Vagina (tissue), 2 donors: ENCODE measurements at regions not wholly inside any gene's neighbourhood (a gene's known extent, or its start where the extent isn't known, plus 50 kb on each side); places are given as distances from the start of the nearest gene placed in this dataset.

Experiments used
- DNase-seq, 2 donors: peaks; one replicate each; pipeline ENCODE4 v3.0.0-alpha.2; 2017; ENCODE audit errors: extremely low spot score in 2 of 2
- H3K27ac ChIP-seq: fragments of 200-600 bp; sonication (generic); one replicate; pipeline ENCODE4 v1.5.1; 2019
- H3K27me3 ChIP-seq: fragments of 200-600 bp; sonication (generic); one replicate; pipeline ENCODE4 v1.5.1; 2019
- H3K36me3 ChIP-seq, 2 donors: fragments of 200-600 bp; sonication (generic); one replicate each; pipeline ENCODE4 v1.5.1; 2017 to 2019
- H3K4me1 ChIP-seq: fragments of 200-600 bp; sonication (generic); one replicate; pipeline ENCODE4 v1.5.1; 2019
- H3K4me3 ChIP-seq, 2 donors: fragments of 200-600 bp; sonication (generic); 1 replicate in 1 of 2; 2 replicates in 1 of 2; pipeline ENCODE4 v1.5.1; 2016 to 2019
- H3K9me3 ChIP-seq: fragments of 200-600 bp; sonication (generic); one replicate; pipeline ENCODE4 v1.5.1; 2019
- POLR2A ChIP-seq, 2 donors: fragments of 450-650 bp; IDR thresholded peaks; one replicate each; pipeline ENCODE4 v1.6.1; 2017; ENCODE audit warnings: antibody characterized with exemption in 2 of 2, mild to moderate bottlenecking in 2 of 2, moderate library complexity in 2 of 2
- POLR2AphosphoS5 ChIP-seq, 2 donors: sonication (generic); formaldehyde crosslinking; IDR thresholded peaks; one replicate each; pipeline ENCODE4 v1.9.0; 2017; ENCODE audit warnings: antibody characterized with exemption in 2 of 2, mild to moderate bottlenecking in 2 of 2, low read depth in 1 of 2; ENCODE audit not compliant: insufficient read depth in 1 of 2
- intact Hi-C: fragments of 100-400 bp; cut with DNase I; formaldehyde crosslinking; loops from one replicate; pipeline ENCODE4 v1.15.1; 2023
- TF ChIP-seq, protein P1 (sequence below), 3 experiments: fragments of 450-650 bp in 2 of 3; fragments of 200-600 bp in 1 of 3; sonication (generic) in 1 of 3; IDR thresholded peaks; one replicate each; pipeline ENCODE4 v1.5.1; 2017 to 2019; ENCODE audit warnings: antibody characterized with exemption in 3 of 3, mild to moderate bottlenecking in 2 of 3, moderate library complexity in 2 of 3

DNA sequence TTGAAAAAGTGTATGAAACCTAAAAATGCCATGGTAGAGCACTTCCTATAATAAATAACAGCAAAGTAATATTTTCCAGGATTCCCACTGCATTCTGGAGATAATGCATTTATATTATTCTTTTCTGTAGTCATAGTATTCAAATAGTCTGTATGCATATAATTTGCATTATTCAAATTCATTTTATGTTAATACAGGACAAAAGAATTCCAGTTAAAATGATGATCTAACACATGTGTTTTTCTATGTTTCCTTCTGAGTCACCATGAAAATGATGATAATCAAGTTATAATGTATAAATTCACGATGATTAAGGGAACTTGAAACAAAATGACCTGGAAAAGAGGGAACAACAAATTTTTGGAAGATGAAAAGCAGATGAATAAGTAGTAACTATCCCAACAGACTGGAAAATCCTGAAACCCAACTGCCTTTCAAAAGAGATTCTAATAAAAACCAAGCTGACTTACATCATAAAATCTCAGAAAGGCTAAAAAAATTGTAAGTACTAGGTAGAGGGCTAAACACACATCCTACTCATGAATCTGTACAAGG is 358.6 kb upstream of the PAPPA start:
- no peak for DNase-seq
- H3K4me3 ChIP-seq = no peak overlapping the region
- no peaks in the 10 kb centered on the region for H3K27me3 ChIP-seq
- intact Hi-C loops = no loop called here
- no peaks in the 10 kb centered on the region for H3K4me1 ChIP-seq
- H3K27ac ChIP-seq = no peak overlapping the region
- TF ChIP-seq POLR2AphosphoS5 (IDR thresholded peaks at IDR 0.05; ENCODE audit: insufficient read depth in 1 of 2, low read depth in 1 of 2) (no peak), POLR2A (IDR thresholded peaks at IDR 0.05) (no peak)
- TF ChIP-seq, protein P1, sequence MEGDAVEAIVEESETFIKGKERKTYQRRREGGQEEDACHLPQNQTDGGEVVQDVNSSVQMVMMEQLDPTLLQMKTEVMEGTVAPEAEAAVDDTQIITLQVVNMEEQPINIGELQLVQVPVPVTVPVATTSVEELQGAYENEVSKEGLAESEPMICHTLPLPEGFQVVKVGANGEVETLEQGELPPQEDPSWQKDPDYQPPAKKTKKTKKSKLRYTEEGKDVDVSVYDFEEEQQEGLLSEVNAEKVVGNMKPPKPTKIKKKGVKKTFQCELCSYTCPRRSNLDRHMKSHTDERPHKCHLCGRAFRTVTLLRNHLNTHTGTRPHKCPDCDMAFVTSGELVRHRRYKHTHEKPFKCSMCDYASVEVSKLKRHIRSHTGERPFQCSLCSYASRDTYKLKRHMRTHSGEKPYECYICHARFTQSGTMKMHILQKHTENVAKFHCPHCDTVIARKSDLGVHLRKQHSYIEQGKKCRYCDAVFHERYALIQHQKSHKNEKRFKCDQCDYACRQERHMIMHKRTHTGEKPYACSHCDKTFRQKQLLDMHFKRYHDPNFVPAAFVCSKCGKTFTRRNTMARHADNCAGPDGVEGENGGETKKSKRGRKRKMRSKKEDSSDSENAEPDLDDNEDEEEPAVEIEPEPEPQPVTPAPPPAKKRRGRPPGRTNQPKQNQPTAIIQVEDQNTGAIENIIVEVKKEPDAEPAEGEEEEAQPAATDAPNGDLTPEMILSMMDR (IDR thresholded peaks at IDR 0.05) = no peak
- H3K9me3 ChIP-seq = no peaks in the 10 kb centered on the region
- no peaks in the 10 kb centered on the region for H3K36me3 ChIP-seq

DNA sequence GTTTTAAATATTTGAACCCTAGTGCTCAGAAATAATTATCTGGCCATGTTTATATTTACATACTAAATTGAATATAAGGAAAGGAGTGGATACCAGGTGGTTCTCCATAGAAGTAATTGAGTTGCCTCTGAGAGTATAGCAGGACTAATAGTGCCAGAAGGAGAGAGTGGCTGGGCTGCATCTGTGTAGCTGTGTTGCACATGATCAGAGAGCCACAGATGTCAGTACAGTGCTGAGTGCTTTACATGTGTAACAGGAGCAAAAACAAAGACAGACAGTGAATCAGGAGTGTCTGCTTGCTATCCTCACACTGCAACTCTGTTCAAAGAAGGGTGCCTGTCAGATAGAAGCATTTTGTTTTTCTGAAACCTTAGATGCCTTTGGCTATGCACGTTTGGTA is 353.9 kb upstream of the PAPPA start:
- DNase-seq = no peak

DNA sequence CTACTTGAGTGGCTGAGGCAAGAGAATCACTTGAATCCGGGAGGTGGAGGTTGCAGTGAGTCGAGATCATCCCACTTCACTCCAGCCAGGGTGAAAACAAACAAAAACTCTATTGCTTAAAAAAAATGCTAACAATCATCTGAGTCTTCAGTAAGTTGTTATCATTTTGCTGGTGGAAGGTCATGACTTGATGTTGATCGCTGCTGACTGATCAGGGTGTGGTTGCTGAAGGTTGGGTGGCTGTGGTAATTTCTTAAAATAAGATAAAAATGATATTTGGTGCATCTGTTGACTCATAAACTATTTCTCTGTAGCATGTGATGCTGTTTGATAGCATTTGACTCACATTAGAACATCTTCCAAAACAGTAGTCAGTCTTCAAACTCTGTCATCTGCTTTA is 349.4 kb upstream of the PAPPA start:
- H3K27me3 ChIP-seq = no peaks in the 10 kb centered on the region
- no peak for DNase-seq
- TF ChIP-seq POLR2A (IDR thresholded peaks at IDR 0.05) (no peak), POLR2AphosphoS5 (IDR thresholded peaks at IDR 0.05; ENCODE audit: insufficient read depth in 1 of 2, low read depth in 1 of 2) (no peak)
- TF ChIP-seq, protein P1 (IDR thresholded peaks at IDR 0.05) = no peak
- H3K36me3 ChIP-seq = no peaks in the 10 kb centered on the region
- H3K9me3 ChIP-seq = no peaks in the 10 kb centered on the region
- no peaks in the 10 kb centered on the region for H3K4me1 ChIP-seq
- H3K4me3 ChIP-seq = no peak overlapping the region
- intact Hi-C loops = no loop called here
- no peak overlapping the region for H3K27ac ChIP-seq

More for the DNA sequence above, 353.9 kb upstream of the PAPPA start:
- Histone ChIP-seq H3K27me3 (no peaks in the 10 kb centered on the region), H3K36me3 (no peaks in the 10 kb centered on the region), H3K27ac (no peak overlapping the region), H3K4me3 (no peak overlapping the region), H3K9me3 (no peaks in the 10 kb centered on the region), H3K4me1 (no peaks in the 10 kb centered on the region)
- intact Hi-C loops = no loop called here
- TF ChIP-seq, protein P1 (IDR thresholded peaks at IDR 0.05) = no peak
- no peak for TF ChIP-seq POLR2A (IDR thresholded peaks at IDR 0.05)
- TF ChIP-seq POLR2AphosphoS5 (IDR thresholded peaks at IDR 0.05; ENCODE audit: insufficient read depth in 1 of 2, low read depth in 1 of 2) = no peak

DNA sequence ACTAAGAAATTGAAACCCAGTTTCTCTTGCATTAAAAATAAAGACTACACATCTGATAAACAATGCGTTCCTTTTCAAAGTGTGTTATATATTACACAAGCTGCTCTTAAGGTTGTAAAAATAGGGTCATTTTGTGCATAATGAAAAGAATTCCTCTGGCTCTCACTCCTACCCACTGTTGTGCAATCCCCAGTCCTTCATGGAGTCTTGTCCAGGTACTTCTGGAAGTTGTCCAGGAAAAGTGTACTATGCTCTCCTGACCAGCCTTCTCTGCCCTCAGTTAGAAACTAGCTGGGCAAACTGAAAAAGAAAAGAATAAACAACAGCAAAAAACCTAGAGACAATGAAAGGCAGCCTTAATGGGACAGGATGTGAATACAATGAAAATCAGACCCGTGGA is 345.5 kb upstream of the PAPPA start:
- TF ChIP-seq POLR2A (IDR thresholded peaks at IDR 0.05) (no peak), POLR2AphosphoS5 (IDR thresholded peaks at IDR 0.05; ENCODE audit: insufficient read depth in 1 of 2, low read depth in 1 of 2) (no peak)
- TF ChIP-seq, protein P1 (IDR thresholded peaks at IDR 0.05) = no peak
- Histone ChIP-seq H3K9me3 (no peaks in the 10 kb centered on the region), H3K36me3 (no peaks in the 10 kb centered on the region), H3K27ac (no peak overlapping the region), H3K4me1 (no peaks in the 10 kb centered on the region), H3K27me3 (no peaks in the 10 kb centered on the region), H3K4me3 (no peak overlapping the region)
- intact Hi-C loops = no loop called here
- DNase-seq = no peak

DNA sequence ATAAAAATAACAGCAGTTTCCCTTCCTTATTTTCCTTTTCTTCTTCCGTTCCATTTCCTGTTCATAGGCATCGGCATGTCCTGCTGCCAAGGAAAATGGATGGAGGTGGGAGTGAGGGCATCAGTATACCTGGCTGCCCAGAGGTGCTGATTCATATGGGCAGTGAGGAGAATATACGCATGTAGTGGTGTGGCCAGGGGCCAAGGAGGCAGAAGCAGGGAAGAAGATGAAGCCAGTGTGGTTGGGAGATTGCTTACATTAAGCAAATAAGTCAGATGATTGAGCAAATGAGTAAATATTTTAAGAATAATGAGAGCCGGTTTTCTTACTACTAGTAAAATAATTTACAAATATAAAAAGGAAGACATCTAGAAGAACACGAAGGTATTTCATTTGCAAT is 344.9 kb upstream of the PAPPA start:
- no peak for DNase-seq
- H3K4me3 ChIP-seq = no peak overlapping the region
- no peaks in the 10 kb centered on the region for H3K36me3 ChIP-seq
- intact Hi-C loops = no loop called here
- no peak for TF ChIP-seq POLR2AphosphoS5 (IDR thresholded peaks at IDR 0.05; ENCODE audit: insufficient read depth in 1 of 2, low read depth in 1 of 2)
- TF ChIP-seq POLR2A (IDR thresholded peaks at IDR 0.05) = no peak
- H3K4me1 ChIP-seq = no peaks in the 10 kb centered on the region
- no peaks in the 10 kb centered on the region for H3K9me3 ChIP-seq
- no peak overlapping the region for H3K27ac ChIP-seq
- no peaks in the 10 kb centered on the region for H3K27me3 ChIP-seq
